Caco-2 (cell line): ENCODE measurements at regions not wholly inside any gene's neighbourhood (a gene's known extent, or its start where the extent isn't known, plus 50 kb on each side); places are given as distances from the start of the nearest gene placed in this dataset.

ENCODE experiments used
- BruUV-seq: library from RNA; stranded (reverse); fragments of 400-500 nt; replicated peaks from 2 replicates; lab custom pipeline; 2021; lab: Mats Ljungman, UMichigan
- CTCF ChIA-PET: fragments of 300-600 bp; sonication (Branson Sonifier 250); formaldehyde crosslinking; loops from one replicate; lab custom pipeline; 2022; ENCODE audit warnings: antibody characterized with exemption; lab: Charles Lee
- POLR2A ChIA-PET: fragments of 300-600 bp; sonication (Branson Sonifier 250); formaldehyde crosslinking; loops from one replicate; lab custom pipeline; 2022; ENCODE audit warnings: antibody characterized with exemption; lab: Charles Lee
- DNase-seq, 2 experiments: peaks; one replicate each; pipeline versions ENCODE4 v3.0.0 to v3.0.0-alpha.2; 2020 to 2022
- H3K27me3 ChIP-seq: replicated peaks from 2 replicates; pipeline ENCODE4 v1.6.0; 2011; ENCODE audit warnings: low read length; ENCODE audit not compliant: control insufficient read depth, insufficient read depth
- H3K36me3 ChIP-seq: 2 replicates; pipeline ENCODE4 v1.5.1; 2011; ENCODE audit warnings: low read length; ENCODE audit not compliant: control insufficient read depth, insufficient read depth
- H3K4me1 ChIP-seq: fragments of 250-450 bp; sonication (Bioruptor Pico); 2 replicates; pipeline ENCODE4 v1.5.1; 2020; ENCODE audit warnings: mild to moderate bottlenecking
- H3K4me3 ChIP-seq: 2 replicates; pipeline ENCODE4 v1.5.1; 2011; ENCODE audit warnings: low read depth, mild to moderate bottlenecking, control low read depth, low read length
- H3K9me3 ChIP-seq: fragments of 250-450 bp; sonication (Bioruptor Pico); 2 replicates; pipeline ENCODE4 v1.5.1; 2020; ENCODE audit warnings: mild to moderate bottlenecking, moderate library complexity
- H3K27ac Mint-ChIP-seq: one replicate; pipeline ENCODE4 v1.8.0; 2022; ENCODE audit warnings: mixed read lengths; ENCODE audit not compliant: unreplicated experiment
- H3K27me3 Mint-ChIP-seq: one replicate; pipeline ENCODE4 v1.8.0; 2022; ENCODE audit warnings: mixed read lengths; ENCODE audit not compliant: insufficient read depth, unreplicated experiment
- H3K36me3 Mint-ChIP-seq: one replicate; pipeline ENCODE4 v1.8.0; 2022; ENCODE audit warnings: mild to moderate bottlenecking, mixed read lengths; ENCODE audit not compliant: insufficient read depth, unreplicated experiment
- H3K4me1 Mint-ChIP-seq: one replicate; pipeline ENCODE4 v1.8.0; 2022; ENCODE audit warnings: low read depth, mixed read lengths; ENCODE audit not compliant: unreplicated experiment
- H3K4me3 Mint-ChIP-seq: one replicate; pipeline ENCODE4 v1.8.0; 2022; ENCODE audit warnings: mild to moderate bottlenecking, moderate library complexity, mixed read lengths; ENCODE audit not compliant: unreplicated experiment
- H3K9me3 Mint-ChIP-seq: one replicate; pipeline ENCODE4 v1.8.0; 2022; ENCODE audit warnings: mixed read lengths; ENCODE audit not compliant: unreplicated experiment
- intact Hi-C: fragments of 100-400 bp; cut with micrococcal nuclease; formaldehyde crosslinking; loops from one replicate; pipeline ENCODE4 v1.10.0; 2022; ENCODE audit not compliant: unreplicated experiment
- TF ChIP-seq, protein P1 (sequence below), 2 experiments: fragments of 200-600 bp in 1 of 2; IDR thresholded peaks; 1 replicate in 1 of 2; 2 replicates in 1 of 2; pipeline versions ENCODE4 v1.5.1 to v1.8.0; 2011 to 2022; ENCODE audit warnings: antibody characterized with exemption in 1 of 2, control low read depth in 1 of 2, inconsistent platforms in 1 of 2, low read depth in 1 of 2, low read length in 1 of 2, mild to moderate bottlenecking in 1 of 2, moderate library complexity in 1 of 2; ENCODE audit not compliant: insufficient read depth in 1 of 2, severe bottlenecking in 1 of 2, unreplicated experiment in 1 of 2

DNA sequence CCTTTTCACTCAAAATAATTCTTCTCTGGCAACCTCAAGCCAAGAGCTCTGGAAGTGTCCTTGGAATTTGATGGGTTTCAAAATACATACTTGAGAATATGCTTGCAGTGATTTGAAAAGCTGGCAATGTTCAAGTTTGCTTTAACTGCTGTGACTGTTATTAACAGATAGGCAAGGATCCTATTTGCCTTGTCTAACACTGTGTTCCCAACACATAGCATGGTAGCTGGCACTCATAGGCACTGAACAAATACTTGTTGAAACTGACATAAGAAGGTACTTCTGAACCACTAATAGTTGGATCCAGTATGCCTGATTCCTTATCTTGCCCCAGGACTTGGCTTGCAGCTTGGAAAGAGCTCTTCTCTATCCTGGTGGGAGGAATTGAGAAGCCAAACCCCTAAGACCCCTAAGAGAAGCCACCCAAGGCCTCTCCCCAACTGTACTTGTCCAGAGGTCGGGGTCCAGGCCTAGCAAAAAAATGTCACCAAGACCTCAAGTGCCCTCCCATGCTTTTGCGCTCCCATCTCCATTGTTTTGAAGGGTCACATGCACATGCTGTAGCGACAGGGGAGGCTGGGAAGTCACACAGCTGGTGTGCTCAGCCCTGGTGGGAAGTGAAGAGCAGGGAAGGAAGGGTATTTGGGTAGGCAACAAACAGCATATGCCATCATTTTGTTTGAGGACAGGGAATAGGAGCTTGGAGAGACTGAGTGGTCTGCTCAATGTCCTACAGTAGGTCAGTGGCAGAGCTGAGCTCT lies 118.4 kb upstream of the HAAO start:
- no TSS peak for BruUV-seq
- no peaks in the 10 kb centered on the region for H3K9me3 ChIP-seq
- no peak for DNase-seq
- intact Hi-C loops = no loop called here
- Mint-ChIP-seq H3K27me3 (no peaks in the 10 kb centered on the region), H3K36me3 (no peaks in the 10 kb centered on the region), H3K4me3 (no peak overlapping the region), H3K9me3 (no peaks in the 10 kb centered on the region), H3K27ac (no peak overlapping the region), H3K4me1 (peaks cover 26% of the 10 kb centered on the region)
- no peaks in the 10 kb centered on the region for H3K27me3 ChIP-seq
- no peaks in the 10 kb centered on the region for H3K36me3 ChIP-seq
- POLR2A ChIA-PET = no interaction called here
- TF ChIP-seq, protein P1, sequence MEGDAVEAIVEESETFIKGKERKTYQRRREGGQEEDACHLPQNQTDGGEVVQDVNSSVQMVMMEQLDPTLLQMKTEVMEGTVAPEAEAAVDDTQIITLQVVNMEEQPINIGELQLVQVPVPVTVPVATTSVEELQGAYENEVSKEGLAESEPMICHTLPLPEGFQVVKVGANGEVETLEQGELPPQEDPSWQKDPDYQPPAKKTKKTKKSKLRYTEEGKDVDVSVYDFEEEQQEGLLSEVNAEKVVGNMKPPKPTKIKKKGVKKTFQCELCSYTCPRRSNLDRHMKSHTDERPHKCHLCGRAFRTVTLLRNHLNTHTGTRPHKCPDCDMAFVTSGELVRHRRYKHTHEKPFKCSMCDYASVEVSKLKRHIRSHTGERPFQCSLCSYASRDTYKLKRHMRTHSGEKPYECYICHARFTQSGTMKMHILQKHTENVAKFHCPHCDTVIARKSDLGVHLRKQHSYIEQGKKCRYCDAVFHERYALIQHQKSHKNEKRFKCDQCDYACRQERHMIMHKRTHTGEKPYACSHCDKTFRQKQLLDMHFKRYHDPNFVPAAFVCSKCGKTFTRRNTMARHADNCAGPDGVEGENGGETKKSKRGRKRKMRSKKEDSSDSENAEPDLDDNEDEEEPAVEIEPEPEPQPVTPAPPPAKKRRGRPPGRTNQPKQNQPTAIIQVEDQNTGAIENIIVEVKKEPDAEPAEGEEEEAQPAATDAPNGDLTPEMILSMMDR (IDR thresholded peaks at IDR 0.05; ENCODE audit: insufficient read depth in 1 of 2, low read depth in 1 of 2, low read length in 1 of 2, severe bottlenecking in 1 of 2, unreplicated experiment in 1 of 2) = no peak
- peaks cover 23% of the 10 kb centered on the region for H3K4me1 ChIP-seq
- H3K4me3 ChIP-seq = no peak overlapping the region
- CTCF ChIA-PET = no interaction called here

DNA sequence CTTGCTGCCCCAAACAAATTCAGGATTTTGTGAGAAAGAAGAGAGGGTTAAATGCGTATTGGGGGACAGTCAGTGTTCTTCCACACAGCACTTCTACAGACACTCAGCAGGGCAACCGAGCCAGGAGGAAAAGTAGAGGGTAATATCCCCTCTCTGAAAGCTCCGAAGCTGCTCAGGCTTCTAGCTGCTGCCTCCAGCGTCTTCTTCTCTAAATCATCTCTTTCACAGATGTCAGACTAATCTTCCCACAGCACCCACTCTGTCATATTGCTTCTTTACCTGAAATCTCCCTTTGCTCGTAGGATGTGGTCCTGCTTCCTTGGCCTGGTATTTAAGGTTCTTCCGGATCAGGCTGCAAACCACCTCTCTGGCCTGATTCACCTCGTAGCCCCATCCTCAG lies 117.6 kb upstream of the HAAO start:
- Histone ChIP-seq H3K4me1 (peaks cover 22% of the 10 kb centered on the region), H3K36me3 (no peaks in the 10 kb centered on the region), H3K4me3 (no peak overlapping the region), H3K27me3 (no peaks in the 10 kb centered on the region), H3K9me3 (no peaks in the 10 kb centered on the region)
- H3K27ac Mint-ChIP-seq = no peak overlapping the region
- H3K36me3 Mint-ChIP-seq = no peaks in the 10 kb centered on the region
- no peak for DNase-seq
- TF ChIP-seq, protein P1 (IDR thresholded peaks at IDR 0.05; ENCODE audit: insufficient read depth in 1 of 2, low read depth in 1 of 2, low read length in 1 of 2, severe bottlenecking in 1 of 2, unreplicated experiment in 1 of 2) = no peak
- no peaks in the 10 kb centered on the region for H3K9me3 Mint-ChIP-seq
- ChIA-PET CTCF (no interaction called here), POLR2A (no interaction called here)
- H3K4me3 Mint-ChIP-seq = no peak overlapping the region
- BruUV-seq = no TSS peak
- intact Hi-C loops = no loop called here
- no peaks in the 10 kb centered on the region for H3K27me3 Mint-ChIP-seq
- peaks cover 23% of the 10 kb centered on the region for H3K4me1 Mint-ChIP-seq

DNA sequence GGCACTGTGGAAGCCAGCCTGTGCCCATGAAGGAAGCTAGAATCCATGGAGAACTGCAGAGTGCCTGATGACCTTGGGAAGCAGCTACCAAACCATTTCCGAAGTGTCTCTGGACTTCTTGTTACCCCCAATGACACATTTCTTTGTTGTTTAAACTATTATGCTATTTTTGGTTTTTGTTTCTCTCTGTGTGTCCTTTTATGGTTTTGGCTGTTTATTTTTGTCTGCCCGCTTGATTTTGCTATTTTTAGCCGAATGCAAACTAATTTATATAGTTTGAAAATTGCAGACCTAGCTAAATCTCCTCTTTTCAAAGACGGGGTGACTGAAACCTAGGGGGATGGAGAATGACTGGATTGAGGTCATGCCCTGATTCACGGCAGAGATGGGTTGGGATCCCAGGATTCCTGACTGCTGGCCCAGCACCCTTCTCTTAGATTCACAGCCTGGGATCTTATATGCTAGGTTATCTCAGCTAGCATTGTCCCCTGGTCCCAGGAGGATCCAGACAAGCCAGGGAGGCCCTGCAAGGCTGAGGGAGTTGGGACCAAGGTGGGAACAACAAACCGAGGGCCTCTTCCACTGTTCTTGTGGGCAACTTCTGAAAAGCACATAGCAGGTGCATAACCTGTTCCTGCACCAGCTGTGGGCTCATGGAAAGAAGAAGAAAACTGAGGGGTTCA lies 116.3 kb upstream of the HAAO start:
- Mint-ChIP-seq H3K4me1 (peaks cover 18% of the 10 kb centered on the region), H3K27ac (no peak overlapping the region), H3K4me3 (no peak overlapping the region), H3K36me3 (no peaks in the 10 kb centered on the region), H3K9me3 (no peaks in the 10 kb centered on the region), H3K27me3 (no peaks in the 10 kb centered on the region)
- ChIA-PET CTCF (no interaction called here), POLR2A (no interaction called here)
- no peak for DNase-seq
- intact Hi-C loops = no loop called here
- BruUV-seq = no TSS peak
- Histone ChIP-seq H3K36me3 (no peaks in the 10 kb centered on the region), H3K27me3 (no peaks in the 10 kb centered on the region), H3K9me3 (no peaks in the 10 kb centered on the region), H3K4me1 (peaks cover 10% of the 10 kb centered on the region), H3K4me3 (no peak overlapping the region)
- TF ChIP-seq, protein P1 (IDR thresholded peaks at IDR 0.05; ENCODE audit: insufficient read depth in 1 of 2, low read depth in 1 of 2, low read length in 1 of 2, severe bottlenecking in 1 of 2, unreplicated experiment in 1 of 2) = no peak
